HG02981 (cell line): ENCODE measurements at regions not wholly inside any gene's neighbourhood (a gene's known extent, or its start where the extent isn't known, plus 50 kb on each side); places are given as distances from the start of the nearest gene placed in this dataset.

Experiments used
- ATAC-seq: cut with Tn5 transposase; IDR thresholded peaks from one replicate; pipeline ENCODE4 v1.9.1; 2021; ENCODE audit warnings: mild to moderate bottlenecking, moderate library complexity; ENCODE audit not compliant: unreplicated experiment

GRCh38 chr1:29431138-29431537 is 194.8 kb downstream of the PTPRU start:
- ATAC-seq = no peak

GRCh38 chr1:29429656-29430055 is 193.3 kb downstream of the PTPRU start:
- ATAC-seq = no peak

- ATAC-seq = no peak
These were observed 192.7 kb downstream of the PTPRU start for GRCh38 chr1:29428997-29429396.

GRCh38 chr1:29428280-29428615 is 191.9 kb downstream of the PTPRU start:
- no peak for ATAC-seq

- ATAC-seq = no peak
These were observed 191.4 kb downstream of the PTPRU start for GRCh38 chr1:29427614-29428279.

GRCh38 chr1:29426701-29427279 is 190.5 kb downstream of the PTPRU start:
- ATAC-seq = no peak

GRCh38 chr1:29425631-29426030 is 189.3 kb downstream of the PTPRU start:
- ATAC-seq = no peak

- no peak for ATAC-seq
These were observed 187.9 kb downstream of the PTPRU start for GRCh38 chr1:29424266-29424665.

GRCh38 chr1:29420202-29420601 is 183.9 kb downstream of the PTPRU start:
- no peak for ATAC-seq

- no peak for ATAC-seq
These were observed 181.6 kb downstream of the PTPRU start for GRCh38 chr1:29417971-29418370.

GRCh38 chr1:29417147-29417858 is 181.0 kb downstream of the PTPRU start:
- ATAC-seq = no peak

- no peak for ATAC-seq
These were observed 180.2 kb downstream of the PTPRU start for GRCh38 chr1:29416267-29417146.

GRCh38 chr1:29415861-29416260 is 179.5 kb downstream of the PTPRU start:
- no peak for ATAC-seq

GRCh38 chr1:29415156-29415830 is 179.0 kb downstream of the PTPRU start:
- no peak for ATAC-seq

GRCh38 chr1:29414086-29414485 is 177.8 kb downstream of the PTPRU start:
- ATAC-seq = no peak

- ATAC-seq = no peak
These were observed 177.3 kb downstream of the PTPRU start for GRCh38 chr1:29413661-29414060.

- no peak for ATAC-seq
These were observed 176.3 kb downstream of the PTPRU start for GRCh38 chr1:29412591-29412990.

GRCh38 chr1:29410476-29410875 is 174.2 kb downstream of the PTPRU start:
- ATAC-seq = no peak

GRCh38 chr1:29409616-29410015 is 173.3 kb downstream of the PTPRU start:
- ATAC-seq = no peak

- no peak for ATAC-seq
These were observed 172.7 kb downstream of the PTPRU start for GRCh38 chr1:29408831-29409605.
